ENCODE measurements at regions not wholly inside any gene's neighbourhood (a gene's known extent, or its start where the extent isn't known, plus 50 kb on each side); places are given as distances from the start of the nearest gene placed in this dataset.
"Not testable (repeated sequence)": the region's sequence is repeated elsewhere in the genome, so short reads cannot be mapped to it uniquely, and the experiment has no call there.

DNA sequence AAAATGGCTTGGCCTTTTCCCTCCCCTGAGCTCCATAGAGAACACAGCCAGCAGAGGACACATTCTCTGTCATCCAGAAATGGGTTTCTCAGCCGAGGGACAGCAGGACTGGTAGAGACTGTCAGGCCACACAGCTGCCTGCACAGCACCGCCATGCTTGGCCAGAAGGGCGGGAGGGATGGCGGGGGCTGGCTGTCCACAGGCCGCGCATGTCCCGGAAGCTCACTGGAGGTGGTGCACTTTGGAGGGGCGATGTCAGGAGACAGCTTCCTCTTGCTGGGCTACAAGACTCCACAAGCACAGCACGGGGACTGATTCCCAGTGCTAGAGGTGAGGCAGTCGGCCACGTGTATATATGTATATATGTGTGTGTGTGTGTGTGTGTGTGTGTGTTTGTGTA lies 125.3 kb downstream of the GOLGA6L4 start:
- not testable (repeated sequence) for DNase-seq

DNA sequence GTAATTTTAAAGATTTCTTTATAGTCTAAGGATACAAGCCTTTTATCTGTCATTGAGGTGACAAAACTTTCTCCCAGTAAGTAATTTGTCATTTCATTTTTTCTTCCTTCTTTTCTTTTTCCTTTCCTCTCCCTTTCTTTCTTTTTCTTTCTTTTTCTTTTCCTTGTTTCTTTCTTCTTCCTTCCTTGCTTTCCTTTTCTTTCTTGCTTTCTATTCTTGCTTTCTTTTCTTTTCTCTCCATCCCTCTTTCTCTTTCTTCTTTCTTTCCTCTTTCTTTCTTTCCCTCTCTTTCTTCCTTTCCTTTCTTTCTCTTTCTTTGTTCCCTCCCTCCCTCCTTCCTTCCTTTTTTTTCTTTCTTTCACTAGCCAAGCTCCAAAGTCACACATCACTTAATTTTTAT lies 148.8 kb downstream of the GOLGA6L4 start:
- DNase-seq = not testable (repeated sequence)

DNA sequence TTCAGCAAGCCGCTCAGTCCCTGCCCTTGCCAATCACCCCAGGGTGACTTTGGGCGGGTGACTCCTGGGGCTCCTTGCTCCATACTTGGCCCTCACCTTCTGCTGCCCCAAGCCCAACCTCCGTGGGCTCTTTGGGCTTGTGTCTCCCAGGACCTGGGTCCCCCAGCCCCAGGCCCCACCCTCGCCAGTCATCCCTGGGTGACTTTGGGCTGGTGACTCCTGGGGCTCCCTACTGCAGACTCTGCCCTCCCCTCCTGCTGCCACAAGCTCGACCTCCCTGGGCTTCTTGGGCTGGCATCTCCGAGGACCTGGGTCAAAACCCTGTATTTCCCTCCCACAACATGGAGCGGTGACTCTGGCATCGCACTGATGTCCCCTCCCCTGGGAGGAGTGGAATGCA lies 151.5 kb downstream of the GOLGA6L4 start:
- DNase-seq = no peak

DNA sequence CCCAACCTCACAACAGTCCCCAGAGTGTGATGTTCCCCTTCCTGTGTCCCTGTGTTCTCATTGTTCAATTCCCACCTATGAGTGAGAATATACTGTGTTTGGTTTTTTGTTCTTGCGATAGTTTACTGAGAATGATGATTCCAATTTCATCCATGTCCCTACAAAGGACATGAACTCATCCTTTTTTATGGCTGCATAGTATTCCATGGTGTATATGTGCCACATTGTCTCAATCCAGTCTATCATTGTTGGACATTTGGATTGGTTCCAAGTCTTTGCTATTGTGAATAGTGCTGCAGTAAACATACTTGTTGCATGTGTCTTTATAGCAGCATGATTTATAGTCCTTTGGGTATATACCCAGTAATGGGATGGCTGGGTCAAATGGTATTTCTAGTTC lies 152.6 kb downstream of the GOLGA6L4 start:
- not testable (repeated sequence) for DNase-seq

DNA sequence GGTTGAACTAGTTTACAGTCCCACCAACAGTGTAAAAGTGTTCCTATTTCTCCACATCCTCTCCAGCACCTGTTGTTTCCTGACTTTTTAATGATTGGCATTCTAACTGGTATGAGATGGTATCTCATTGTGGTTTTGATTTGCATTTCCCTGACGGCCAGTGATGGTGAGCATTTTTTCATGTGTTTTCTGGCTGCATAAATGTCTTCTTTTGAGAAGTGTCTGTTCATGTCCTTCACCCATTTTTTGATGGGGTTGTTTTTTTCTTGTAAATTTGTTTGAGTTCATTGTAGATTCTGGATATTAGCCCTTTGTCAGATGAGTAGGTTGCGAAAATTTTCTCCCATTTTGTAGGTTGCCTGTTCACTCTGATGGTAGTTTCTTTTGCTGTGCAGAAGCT lies 153.1 kb downstream of the GOLGA6L4 start:
- not testable (repeated sequence) for DNase-seq

DNA sequence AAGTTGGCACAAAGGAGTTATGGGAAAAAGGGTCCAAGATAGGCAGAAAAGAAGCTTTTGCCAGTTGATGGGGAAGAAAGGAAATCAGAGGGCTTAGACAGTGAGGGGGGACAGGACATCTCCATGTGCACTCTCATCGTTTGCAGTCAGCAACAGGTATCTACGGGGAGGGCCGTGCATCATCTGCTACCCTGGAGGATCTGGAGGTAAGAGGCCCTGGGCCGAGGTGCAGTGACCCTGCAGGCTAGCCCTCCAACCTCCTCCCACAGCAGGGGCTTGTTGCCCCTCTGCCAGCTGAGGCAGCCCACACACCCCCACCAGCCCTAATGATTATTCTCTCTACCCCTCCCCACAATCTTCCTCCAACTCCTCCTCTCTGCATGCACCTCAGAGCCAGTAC lies 154.8 kb downstream of the GOLGA6L4 start:
- not testable (repeated sequence) for DNase-seq

DNA sequence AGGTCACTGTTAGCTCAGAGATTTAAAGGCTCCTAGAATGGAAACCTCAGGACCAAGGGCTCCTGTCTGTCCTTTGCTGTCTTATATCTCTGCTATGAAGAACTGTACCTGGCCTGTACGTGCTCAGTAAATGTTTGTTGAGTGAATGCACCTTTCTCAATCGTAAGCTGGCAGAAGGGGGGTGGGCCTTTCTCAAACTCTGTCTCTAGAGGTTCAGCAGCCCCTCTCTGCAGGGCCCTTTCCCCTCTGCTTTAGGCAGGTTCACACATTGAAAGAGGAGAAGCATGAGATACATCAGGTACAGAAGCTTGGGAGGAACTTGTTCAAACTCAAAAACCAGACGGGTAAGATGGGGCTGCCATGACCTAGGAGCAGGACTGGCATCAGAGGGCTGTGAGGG lies 155.6 kb downstream of the GOLGA6L4 start:
- no peak for DNase-seq

DNA sequence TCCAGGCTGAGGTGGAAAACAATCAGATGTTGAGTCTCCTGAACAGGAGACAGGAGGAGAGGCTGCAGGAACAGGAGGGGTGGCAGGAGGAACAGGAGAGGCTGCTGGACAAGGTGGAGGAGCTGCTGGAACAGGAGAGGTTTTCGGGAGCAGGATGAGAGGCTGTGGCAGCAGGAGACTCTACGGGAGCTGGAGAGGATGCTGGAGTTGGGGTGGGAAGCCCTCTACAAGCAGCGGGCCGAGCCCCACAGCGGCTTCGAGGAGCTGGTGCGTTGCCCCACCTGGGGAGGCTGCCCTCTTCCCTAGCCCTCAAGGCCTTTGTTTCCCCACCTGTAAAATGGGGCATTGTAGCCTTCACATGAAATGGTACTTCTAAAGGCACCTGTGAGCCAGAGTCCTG lies 156.4 kb downstream of the GOLGA6L4 start:
- DNase-seq = not testable (repeated sequence)

DNA sequence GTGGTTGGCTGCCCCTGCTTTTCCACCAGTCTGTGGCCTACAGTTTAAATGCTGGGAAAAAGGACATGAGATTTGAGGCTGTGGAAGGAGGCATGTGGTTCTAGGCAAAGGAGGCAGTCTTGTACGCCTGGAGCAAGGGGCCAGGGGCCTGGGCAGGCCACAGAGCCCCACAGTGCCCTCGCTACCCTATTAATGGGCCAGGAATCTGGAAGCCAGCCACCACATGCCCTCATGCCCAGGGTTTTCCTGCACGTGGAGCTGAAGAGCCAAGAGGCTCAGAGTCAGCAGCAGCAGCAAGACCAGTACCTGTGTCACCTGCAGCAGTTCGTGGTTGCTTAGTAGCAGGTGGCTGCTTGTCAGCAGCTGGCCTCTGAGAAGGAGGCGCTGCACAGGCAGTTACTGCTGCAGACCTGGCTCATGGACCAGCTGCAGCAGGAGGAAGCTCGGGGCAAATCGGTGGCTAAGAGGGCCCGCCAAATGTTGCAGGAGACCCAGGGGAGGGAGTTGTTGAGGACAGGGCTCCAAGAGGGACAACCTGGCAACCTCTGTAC lies 157.9 kb downstream of the GOLGA6L4 start:
- not testable (repeated sequence) for DNase-seq

DNA sequence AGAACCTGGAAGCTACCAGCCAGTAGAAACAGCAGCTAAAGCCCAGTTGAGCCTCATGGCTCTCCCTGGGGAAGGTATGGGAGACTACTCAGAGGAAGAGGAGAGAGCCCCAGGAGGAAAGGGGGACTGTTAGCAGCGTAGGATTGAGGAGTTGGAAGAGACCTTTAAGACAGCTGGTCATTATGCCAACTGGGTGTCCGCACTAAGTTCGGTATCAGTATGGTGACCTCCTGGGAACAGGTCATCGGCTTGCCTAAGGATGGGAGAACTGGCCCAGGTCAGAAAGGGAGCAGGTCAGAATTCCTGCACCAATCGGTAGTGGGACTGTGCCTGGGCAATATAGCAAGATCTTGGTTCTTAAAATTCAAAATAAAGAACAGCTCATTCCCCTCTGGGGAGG lies 158.4 kb downstream of the GOLGA6L4 start:
- not testable (repeated sequence) for DNase-seq

DNA sequence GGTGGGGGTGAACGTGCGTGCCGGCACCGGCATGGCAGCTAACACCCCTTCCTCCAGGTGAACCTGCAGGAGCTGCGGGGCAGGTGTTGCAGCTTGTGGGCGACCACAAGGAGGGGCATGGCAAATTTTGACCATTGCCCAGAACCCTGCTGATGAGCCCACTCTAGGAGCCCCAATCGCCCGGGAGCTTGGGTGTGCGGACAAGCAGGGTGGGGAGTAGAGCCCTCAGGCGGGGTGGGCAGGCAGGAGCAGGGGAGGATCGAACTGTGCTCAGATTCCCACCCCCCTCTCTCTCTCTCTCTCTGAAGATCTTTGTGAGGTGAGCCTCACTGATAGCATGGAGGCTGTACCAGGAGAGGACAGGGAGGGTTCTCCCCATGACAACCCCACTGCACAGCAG lies 159.8 kb downstream of the GOLGA6L4 start:
- DNase-seq = not testable (repeated sequence)

DNA sequence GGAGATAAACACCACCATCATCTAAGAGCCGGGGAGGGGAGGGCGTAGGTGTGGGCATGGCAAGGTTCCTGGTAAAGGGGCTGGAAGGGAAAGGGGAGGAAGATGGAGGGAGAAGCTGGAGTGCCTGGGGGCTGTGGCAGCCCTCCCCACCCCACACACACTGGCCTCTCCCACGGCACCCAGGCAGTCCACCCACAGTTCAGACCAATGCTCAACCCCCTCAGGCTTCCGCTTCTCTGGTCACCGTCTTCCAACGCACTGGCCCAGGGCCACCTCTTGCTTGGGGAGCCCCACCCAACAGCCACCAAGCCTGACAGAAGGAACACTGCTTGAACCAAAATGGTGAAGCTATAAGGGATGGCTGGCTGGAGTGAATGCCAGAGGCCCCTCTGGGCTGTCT lies 160.3 kb downstream of the GOLGA6L4 start:
- not testable (repeated sequence) for DNase-seq

DNA sequence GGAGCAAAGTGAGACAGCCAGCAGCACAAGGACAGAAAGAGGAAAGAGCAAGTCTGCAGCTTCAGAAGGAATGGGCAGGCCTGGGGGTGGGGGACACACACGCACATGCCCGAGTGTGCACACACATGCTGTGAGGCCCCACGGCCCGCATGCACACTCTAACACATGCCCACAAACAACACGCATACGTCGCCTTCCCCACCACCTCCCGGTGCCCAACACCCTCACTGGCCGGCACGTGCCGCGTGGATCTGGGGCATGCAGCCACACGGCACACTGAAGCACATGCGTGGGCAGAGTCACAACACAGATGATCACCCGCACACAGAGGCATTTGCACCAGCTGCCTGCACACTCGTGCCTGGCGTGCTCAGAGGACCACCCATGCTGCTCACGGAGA lies 161.5 kb downstream of the GOLGA6L4 start:
- not testable (repeated sequence) for DNase-seq

DNA sequence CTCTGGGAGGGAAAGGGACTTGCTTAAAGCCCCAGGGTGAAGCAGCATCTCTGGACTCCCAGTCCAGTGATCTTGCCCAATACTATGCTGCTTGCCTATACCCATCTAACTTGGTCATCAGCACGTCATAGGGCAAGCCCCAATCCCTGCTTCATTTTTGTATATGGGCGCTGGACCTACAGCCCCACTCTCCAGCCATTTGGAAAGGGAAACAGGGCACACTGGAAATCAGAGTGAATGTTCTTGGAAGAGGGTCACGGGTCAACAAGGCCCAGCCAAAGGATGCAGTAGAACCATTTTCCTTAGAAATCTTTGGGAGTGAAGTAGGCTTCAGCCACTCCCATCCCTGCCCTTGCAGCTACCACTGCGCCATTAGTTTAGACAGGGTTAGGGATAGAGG lies 162.5 kb downstream of the GOLGA6L4 start:
- DNase-seq = not testable (repeated sequence)

DNA sequence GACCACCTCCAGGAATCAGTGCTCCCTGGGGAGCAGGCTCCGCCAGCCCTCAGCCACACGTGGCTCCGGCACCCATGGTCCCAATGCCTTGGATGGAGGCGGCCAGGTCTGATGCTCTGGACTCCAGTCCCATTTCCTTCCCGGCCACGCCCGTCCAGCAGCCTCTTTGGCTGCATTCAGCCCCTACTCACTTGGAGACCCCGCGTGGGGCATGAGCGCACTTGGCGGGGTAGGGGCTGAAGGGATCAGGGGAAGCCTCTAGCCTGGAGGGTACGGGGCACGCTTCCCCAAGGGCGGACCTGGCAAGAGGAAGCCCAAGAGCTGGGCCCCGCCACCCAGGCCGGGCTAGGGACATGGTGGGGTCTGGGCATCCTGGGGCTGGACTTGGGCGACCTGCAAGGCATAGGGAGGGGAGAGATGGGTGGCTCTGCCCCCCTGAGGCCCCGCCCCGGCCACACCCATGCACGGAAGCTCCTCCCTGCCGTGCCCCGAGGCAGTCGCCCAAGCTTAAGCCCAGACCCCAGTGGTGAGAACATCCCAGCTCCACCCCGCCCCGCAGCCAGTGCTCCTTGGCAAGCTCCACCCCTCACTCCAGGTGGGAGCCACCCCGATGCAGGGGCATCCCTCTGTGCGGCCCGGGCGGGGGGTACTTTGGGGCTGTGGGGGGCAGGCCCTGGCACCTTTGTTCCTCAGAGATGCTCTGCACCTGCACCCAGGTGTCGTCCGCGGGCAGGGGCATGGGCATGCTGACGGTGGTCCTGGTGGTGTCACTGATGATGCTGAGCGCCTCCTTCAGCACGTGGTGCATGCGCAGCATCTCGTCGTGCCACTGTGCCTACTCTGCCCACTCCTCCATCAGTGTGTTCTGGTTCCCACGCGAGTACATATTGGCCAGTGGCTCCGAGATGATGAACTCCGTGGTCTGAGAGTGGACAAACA lies 163.5 kb downstream of the GOLGA6L4 start:
- DNase-seq = no peak

DNA sequence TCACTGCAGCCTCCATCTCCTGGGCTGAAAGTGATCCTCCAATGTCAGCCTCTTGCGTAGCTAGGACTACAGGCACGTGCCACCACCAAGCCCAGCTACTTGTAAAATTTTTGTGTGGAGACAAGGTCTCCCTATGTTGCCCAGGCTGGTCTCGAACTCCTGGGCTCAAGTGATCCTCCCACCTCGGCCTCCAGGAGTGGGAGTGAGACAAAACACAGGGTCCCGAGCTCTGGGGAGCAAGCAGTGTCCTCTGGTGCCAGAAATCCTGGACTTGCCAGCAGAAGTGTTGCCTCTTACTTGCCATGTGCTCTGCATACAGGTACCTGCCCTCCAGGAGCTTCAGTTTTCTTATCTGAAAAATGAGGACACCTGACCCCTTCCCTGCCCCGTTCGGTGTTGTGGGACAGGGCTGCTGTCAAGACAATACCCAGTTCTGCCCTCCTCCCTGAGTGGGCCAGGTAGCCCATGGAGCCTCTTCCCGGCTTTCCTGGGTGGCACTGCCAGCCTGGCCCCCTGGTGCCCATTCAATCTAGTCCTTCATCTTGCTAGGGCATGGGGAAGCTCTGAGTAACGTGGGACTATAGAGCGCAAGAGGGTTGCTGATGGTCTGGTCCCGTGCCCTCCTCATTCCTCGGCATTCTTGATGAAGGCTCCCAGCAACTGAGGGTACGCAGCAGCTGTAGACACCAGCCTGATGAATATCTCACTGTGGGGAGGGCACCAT lies 164.6 kb downstream of the GOLGA6L4 start:
- DNase-seq = no peak

DNA sequence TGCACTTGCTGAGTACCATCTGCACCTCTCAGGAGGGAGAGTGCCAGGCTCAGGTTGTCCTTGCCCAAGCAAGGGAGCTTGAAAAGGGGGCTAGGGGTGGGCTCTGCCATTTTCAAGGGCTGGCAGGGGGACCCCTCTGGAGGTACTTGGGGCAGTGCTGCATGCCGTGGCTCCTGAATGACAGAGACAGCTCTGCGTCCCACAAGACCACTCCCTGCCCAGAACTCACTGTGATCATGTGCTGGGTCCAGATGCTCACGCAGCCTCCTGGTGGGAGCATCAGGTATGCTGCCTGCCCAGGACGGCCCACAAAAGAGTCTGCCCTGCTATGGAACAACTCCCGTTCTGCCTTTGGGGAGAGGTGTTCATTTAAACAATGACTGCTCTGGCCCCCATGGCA lies 165.2 kb downstream of the GOLGA6L4 start:
- DNase-seq = no peak

DNA sequence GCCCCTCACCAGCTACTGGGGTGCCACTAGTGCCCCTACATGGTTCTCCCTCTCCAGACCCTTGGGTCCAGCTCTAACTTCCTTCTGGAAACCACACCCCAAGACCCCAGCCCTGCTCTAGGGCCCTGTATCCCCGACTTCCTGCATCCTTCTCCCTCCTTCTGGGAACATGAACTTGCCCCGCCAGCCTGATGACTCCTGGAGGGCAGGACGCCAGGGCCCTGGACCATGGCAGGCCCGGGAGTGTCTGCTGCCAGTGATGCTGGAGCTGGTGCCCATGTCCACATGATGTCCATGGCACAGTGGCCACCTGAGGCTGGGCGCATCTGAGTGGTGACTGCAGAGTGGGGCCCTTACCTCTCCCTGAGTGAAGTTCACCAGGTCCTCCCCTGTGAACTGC lies 165.9 kb downstream of the GOLGA6L4 start:
- DNase-seq = not testable (repeated sequence)

DNA sequence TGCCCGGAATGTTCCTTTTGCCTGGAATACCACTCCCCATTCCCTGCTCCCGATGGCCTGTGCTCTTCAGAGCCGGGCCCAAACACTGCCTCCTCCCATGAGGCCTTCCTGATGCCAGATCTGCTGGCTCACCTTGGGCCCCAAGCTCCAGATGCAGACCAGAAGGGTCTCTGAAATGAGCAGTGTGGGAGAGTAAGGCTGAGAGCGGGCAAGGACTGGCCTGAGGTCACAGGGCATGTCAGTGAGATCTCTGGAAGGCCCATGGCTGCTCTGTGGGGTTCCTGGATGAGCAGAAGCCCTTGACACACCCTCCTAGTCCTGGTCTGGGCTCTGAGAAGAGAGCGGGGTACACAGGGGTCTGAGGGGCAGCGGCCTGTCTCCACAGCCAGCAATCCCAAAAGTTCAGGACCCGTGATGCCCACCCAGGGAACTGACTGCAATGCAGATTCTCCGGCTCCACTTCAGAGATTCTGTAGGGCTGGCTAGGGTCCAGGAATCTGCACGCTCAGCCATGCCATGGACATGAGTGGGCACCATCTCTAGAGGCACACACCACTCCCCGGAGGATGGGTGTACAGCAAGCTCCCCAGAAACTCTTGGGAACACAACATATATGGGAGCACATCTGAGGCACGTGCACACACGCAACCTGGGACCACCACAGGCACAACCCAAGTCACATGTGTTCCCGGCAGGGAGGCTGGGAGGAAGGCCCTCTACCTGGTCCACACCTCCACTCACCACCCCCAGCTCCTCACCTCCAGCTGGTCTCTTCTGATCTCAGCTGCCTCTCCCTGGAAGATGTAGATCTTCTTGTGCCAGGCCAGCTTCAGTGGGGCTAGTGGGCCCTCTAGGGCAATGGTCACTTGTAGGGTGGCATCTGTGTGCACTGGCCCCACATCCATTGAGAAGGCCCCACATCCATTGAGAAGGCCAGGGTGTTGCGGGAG lies 166.6 kb downstream of the GOLGA6L4 start:
- DNase-seq = not testable (repeated sequence)

DNA sequence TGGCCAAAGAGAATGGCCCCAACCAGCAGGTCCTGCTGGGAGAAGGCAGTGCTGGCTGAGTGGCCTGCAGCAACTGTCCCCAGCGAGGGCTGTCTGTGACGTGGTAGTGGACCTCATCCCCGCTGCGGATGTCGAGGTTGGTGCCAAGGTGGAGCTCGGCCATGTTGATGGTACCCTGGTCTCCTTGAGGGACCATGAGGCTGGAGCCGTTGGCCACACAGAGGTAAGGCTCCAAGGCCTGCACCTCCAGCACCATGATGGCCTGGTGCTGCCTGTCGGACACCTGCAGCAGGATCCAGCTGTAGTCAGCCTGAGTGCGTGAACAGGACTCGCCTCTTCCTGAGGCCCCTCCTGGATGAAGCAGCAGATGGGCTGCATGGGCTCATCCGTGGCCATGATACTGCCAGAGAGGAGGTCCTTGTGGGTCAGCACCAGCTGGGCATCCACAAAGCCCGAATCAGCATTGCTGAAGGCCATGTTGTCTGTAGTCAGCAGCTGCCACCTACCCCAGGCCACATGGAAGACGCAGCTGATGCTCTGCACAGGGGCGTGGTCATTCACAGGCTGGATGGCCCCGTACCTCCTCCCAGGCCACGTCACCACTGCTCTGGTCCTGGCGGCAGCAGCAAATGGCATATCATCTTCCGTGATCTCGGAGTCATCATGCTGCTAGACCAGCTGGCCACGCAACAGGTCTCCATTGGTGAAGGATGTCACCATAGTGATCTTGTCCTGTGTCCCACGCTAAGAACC lies 167.5 kb downstream of the GOLGA6L4 start:
- no peak for DNase-seq

DNA sequence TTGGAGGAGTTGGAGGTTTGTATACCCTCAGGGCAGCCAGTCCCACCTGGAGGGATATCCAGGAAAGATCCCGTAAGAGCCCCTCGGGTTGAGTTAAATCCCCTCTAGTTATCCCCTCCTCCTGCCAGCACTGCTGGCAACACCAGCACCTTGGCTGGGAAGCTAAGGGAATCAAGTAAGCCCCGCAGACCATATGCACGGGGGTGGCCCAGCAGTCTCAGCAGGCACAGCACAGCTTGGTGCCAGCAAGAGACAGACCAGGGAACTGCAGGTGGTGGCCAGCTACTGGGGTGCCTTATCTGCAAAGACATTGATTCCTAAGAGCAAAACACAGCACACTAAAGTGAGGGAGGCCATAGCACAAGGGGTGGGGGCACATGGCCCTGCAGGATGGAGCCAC lies 173.8 kb downstream of the GOLGA6L4 start:
- DNase-seq = not testable (repeated sequence)

All from dermis blood vessel endothelial cell (primary cell).